ENCODE measurements at regions not wholly inside any gene's neighbourhood (a gene's known extent, or its start where the extent isn't known, plus 50 kb on each side); places are given as distances from the start of the nearest gene placed in this dataset.

- intact Hi-C loops (cut with DNase I) = no loop called here
These were observed 87.2 kb upstream of the ELMO1 start for GRCh38 chr7:37535841-37536240.

GRCh38 chr7:37536706-37537105, 88.0 kb upstream of the ELMO1 start:
- Histone ChIP-seq H3K27ac (no peak overlapping the region), H3K4me1 (no peaks in the 10 kb centered on the region), H3K27me3 (no peaks in the 10 kb centered on the region), H3K9me3 (no peaks in the 10 kb centered on the region), H3K36me3 (no peaks in the 10 kb centered on the region), H3K4me3 (no peak overlapping the region)
- no peak for TF ChIP-seq POLR2AphosphoS5 (IDR thresholded peaks at IDR 0.05)
- WGBS, 2 donors = 70 to 74% methylated on average over 4 of the region's 4 CpGs
- DNase-seq = no peak
- intact Hi-C loops (cut with DNase I) = no loop called here

More at GRCh38 chr7:37535841-37536240, 87.2 kb upstream of the ELMO1 start:
- Histone ChIP-seq H3K36me3 (no peaks in the 10 kb centered on the region), H3K4me1 (no peaks in the 10 kb centered on the region), H3K27ac (no peak overlapping the region), H3K9me3 (no peaks in the 10 kb centered on the region), H3K4me3 (no peak overlapping the region), H3K27me3 (no peaks in the 10 kb centered on the region)
- TF ChIP-seq POLR2A (IDR thresholded peaks at IDR 0.05) = no peak
- TF ChIP-seq POLR2AphosphoS5 (IDR thresholded peaks at IDR 0.05) = no peak
- TF ChIP-seq CTCF (IDR thresholded peaks at IDR 0.05) = no peak
- TF ChIP-seq EP300 (IDR thresholded peaks at IDR 0.05) = no peak
- no peak for DNase-seq

GRCh38 chr7:37537439-37537838, 88.8 kb upstream of the ELMO1 start:
- no peaks in the 10 kb centered on the region for H3K36me3 ChIP-seq
- H3K9me3 ChIP-seq = no peaks in the 10 kb centered on the region
- DNase-seq = no peak
- H3K27me3 ChIP-seq = no peaks in the 10 kb centered on the region
- no peak overlapping the region for H3K4me3 ChIP-seq
- intact Hi-C loops (cut with DNase I) = no loop called here
- no peak overlapping the region for H3K27ac ChIP-seq
- WGBS, 2 donors = 82 to 85% methylated on average over 5 of the region's 5 CpGs
- TF ChIP-seq CTCF (IDR thresholded peaks at IDR 0.05) = no peak
- no peak for TF ChIP-seq POLR2AphosphoS5 (IDR thresholded peaks at IDR 0.05)
- TF ChIP-seq EP300 (IDR thresholded peaks at IDR 0.05) = no peak
- TF ChIP-seq POLR2A (IDR thresholded peaks at IDR 0.05) = no peak
- no peaks in the 10 kb centered on the region for H3K4me1 ChIP-seq

- H3K27me3 ChIP-seq = no peaks in the 10 kb centered on the region
- intact Hi-C loops (cut with DNase I) = no loop called here
These were observed 90.3 kb upstream of the ELMO1 start for GRCh38 chr7:37538945-37539344.

GRCh38 chr7:37540917-37541316, 92.3 kb upstream of the ELMO1 start:
- no peak for DNase-seq
- Histone ChIP-seq H3K27me3 (no peaks in the 10 kb centered on the region), H3K4me3 (no peak overlapping the region), H3K27ac (no peak overlapping the region), H3K4me1 (no peaks in the 10 kb centered on the region), H3K9me3 (no peaks in the 10 kb centered on the region), H3K36me3 (no peaks in the 10 kb centered on the region)
- TF ChIP-seq POLR2AphosphoS5 (IDR thresholded peaks at IDR 0.05) (no peak), CTCF (IDR thresholded peaks at IDR 0.05) (no peak), POLR2A (IDR thresholded peaks at IDR 0.05) (no peak), EP300 (IDR thresholded peaks at IDR 0.05) (no peak)
- 76 to 87% methylated on average over 9 of the region's 9 CpGs for WGBS, 2 donors
- intact Hi-C loops (cut with DNase I) = no loop called here

More at GRCh38 chr7:37538945-37539344, 90.3 kb upstream of the ELMO1 start:
- Histone ChIP-seq H3K27ac (no peak overlapping the region), H3K9me3 (no peaks in the 10 kb centered on the region), H3K4me1 (no peaks in the 10 kb centered on the region), H3K36me3 (no peaks in the 10 kb centered on the region), H3K4me3 (no peak overlapping the region)
- WGBS, 2 donors = 78 to 91% methylated on average over 4 of the region's 4 CpGs
- DNase-seq = no peak
- TF ChIP-seq EP300 (IDR thresholded peaks at IDR 0.05) (no peak), CTCF (IDR thresholded peaks at IDR 0.05) (no peak), POLR2AphosphoS5 (IDR thresholded peaks at IDR 0.05) (no peak), POLR2A (IDR thresholded peaks at IDR 0.05) (no peak)

Data from sigmoid colon (tissue), 6 donors.